Keratinocyte (primary cell): ENCODE measurements at regions not wholly inside any gene's neighbourhood (a gene's known extent, or its start where the extent isn't known, plus 50 kb on each side); places are given as distances from the start of the nearest gene placed in this dataset.

Experiments
- DNase-seq: peaks from one replicate; pipeline ENCODE4 v3.0.0-alpha.2; 2011; ENCODE audit warnings: low read depth, missing footprints, low spot score
- FAIRE-seq: peaks from 2 replicates; lab custom pipeline; 2011; peaks lifted over from hg19 to GRCh38; lab: Jason Lieb, UNC
- H2AFZ ChIP-seq: 2 replicates; pipeline ENCODE4 v1.6.0; 2012; ENCODE audit warnings: low read length, control low read depth, inconsistent platforms; ENCODE audit not compliant: control insufficient read depth
- H3K27ac ChIP-seq: 2 replicates; pipeline ENCODE4 v1.5.1; 2011; ENCODE audit warnings: low read length; ENCODE audit not compliant: control insufficient read depth, insufficient read depth
- H3K27me3 ChIP-seq: 3 replicates; pipeline ENCODE4 v1.6.0; 2011; ENCODE audit warnings: low read length; ENCODE audit not compliant: control insufficient read depth, insufficient read depth; ENCODE audit errors: extremely low read depth
- H3K36me3 ChIP-seq, 2 experiments: 2 replicates in 1 of 2; 3 replicates in 1 of 2; pipeline ENCODE4 v1.5.1; 2011; ENCODE audit warnings: low read length in 2 of 2, mild to moderate bottlenecking in 1 of 2; ENCODE audit not compliant: control insufficient read depth in 2 of 2, insufficient read depth in 2 of 2; ENCODE audit errors: extremely low read depth in 1 of 2
- H3K4me1 ChIP-seq: 3 replicates; pipeline ENCODE4 v1.5.1; 2011; ENCODE audit warnings: low read length; ENCODE audit not compliant: control insufficient read depth, insufficient read depth; ENCODE audit errors: extremely low read depth
- H3K4me2 ChIP-seq: 3 replicates; pipeline ENCODE4 v1.6.0; 2011; ENCODE audit warnings: low read depth, low read length; ENCODE audit not compliant: control insufficient read depth, insufficient read depth; ENCODE audit errors: extremely low read depth
- H3K4me3 ChIP-seq, 3 experiments: fragments of 200-600 bp in 1 of 3; sonication (generic) in 1 of 3; 2 replicates in 2 of 3; 3 replicates in 1 of 3; pipeline ENCODE4 v1.5.1; 2011 to 2016; ENCODE audit warnings: low read length in 3 of 3, mild to moderate bottlenecking in 3 of 3, control low read depth in 2 of 3, inconsistent platforms in 1 of 3, low read depth in 1 of 3, mixed read lengths in 1 of 3, mixed run types in 1 of 3, moderate library complexity in 1 of 3; ENCODE audit not compliant: control insufficient read depth in 2 of 3, insufficient read depth in 2 of 3; ENCODE audit errors: extremely low read depth in 1 of 3
- H3K79me2 ChIP-seq: 2 replicates; pipeline ENCODE4 v1.6.0; 2012; ENCODE audit warnings: low read length; ENCODE audit not compliant: control insufficient read depth, insufficient read depth
- H3K9ac ChIP-seq: 3 replicates; pipeline ENCODE4 v1.6.0; 2011; ENCODE audit warnings: low read length; ENCODE audit not compliant: control insufficient read depth, insufficient read depth; ENCODE audit errors: extremely low read depth
- H3K9me1 ChIP-seq: 3 replicates; pipeline ENCODE4 v1.6.0; 2011; ENCODE audit warnings: low read length; ENCODE audit not compliant: control insufficient read depth, insufficient read depth; ENCODE audit errors: extremely low read depth
- H3K9me3 ChIP-seq: 2 replicates; pipeline ENCODE4 v1.5.1; 2012; ENCODE audit warnings: low read depth, low read length; ENCODE audit not compliant: control insufficient read depth
- H4K20me1 ChIP-seq: 3 replicates; pipeline ENCODE4 v1.6.0; 2011; ENCODE audit warnings: low read length; ENCODE audit not compliant: control insufficient read depth, insufficient read depth; ENCODE audit errors: extremely low read depth
- CTCF ChIP-seq, 3 experiments: IDR thresholded peaks in 1 of 3; conservative IDR thresholded peaks in 1 of 3; optimal IDR thresholded peaks in 1 of 3; 2 replicates in 2 of 3; 3 replicates in 1 of 3; pipeline versions ENCODE3 to v1.5.1; 2011; ENCODE audit warnings: low read length in 3 of 3, mild to moderate bottlenecking in 3 of 3, moderate library complexity in 2 of 3, control low read depth in 1 of 3, inconsistent platforms in 1 of 3; ENCODE audit not compliant: insufficient read depth in 2 of 3; ENCODE audit errors: extremely low read depth in 1 of 3
- EZH2 ChIP-seq: IDR thresholded peaks from one replicate; pipeline ENCODE4 v1.6.1; 2012; ENCODE audit warnings: inconsistent platforms, mild to moderate bottlenecking, low read length, moderate library complexity
- dilution Hi-C: fragments of 300-500 bp; cut with MboI; formaldehyde crosslinking; loops from one replicate; pipeline ENCODE4 v1.7.0; 2020; ENCODE audit warnings: low sequenced_read_pairs; ENCODE audit not compliant: extremely low pct_ligation_motif_present

- dilution Hi-C loops = no loop called here
- H3K9me1 ChIP-seq = no peaks in the 10 kb centered on the region
Measured at GRCh38 chr1:239209591-239209990, 176.8 kb upstream of the CHRM3 start.

GRCh38 chr1:239204401-239204800 lies 182.0 kb upstream of the CHRM3 start:
- DNase-seq (no peak), FAIRE-seq (no peak)
- H3K36me3 ChIP-seq = no peaks in the 10 kb centered on the region
- H4K20me1 ChIP-seq = no peaks in the 10 kb centered on the region
- no peak overlapping the region for H3K27ac ChIP-seq
- H3K9me3 ChIP-seq = peaks cover 2% of the 10 kb centered on the region
- no peaks in the 10 kb centered on the region for H3K27me3 ChIP-seq
- H2AFZ ChIP-seq = no peak overlapping the region
- H3K4me1 ChIP-seq = no peaks in the 10 kb centered on the region
- H3K4me3 ChIP-seq = no peak overlapping the region
- H3K9me1 ChIP-seq = no peaks in the 10 kb centered on the region
- H3K9ac ChIP-seq = no peak overlapping the region
- dilution Hi-C loops = no loop called here
- no peak overlapping the region for H3K4me2 ChIP-seq
- TF ChIP-seq CTCF (optimal IDR thresholded peaks at IDR 0.05 in 1 of 3, IDR thresholded peaks at IDR 0.05 in 1 of 3, conservative IDR thresholded peaks at IDR 0.05 in 1 of 3; ENCODE audit: extremely low read depth in 1 of 3, insufficient read depth in 2 of 3, low read length in 3 of 3) (no peak), EZH2 (no peak)
- H3K79me2 ChIP-seq = no peaks in the 10 kb centered on the region

More at GRCh38 chr1:239209591-239209990, 176.8 kb upstream of the CHRM3 start:
- Histone ChIP-seq H3K36me3 (no peaks in the 10 kb centered on the region), H3K9ac (no peak overlapping the region), H2AFZ (no peak overlapping the region), H4K20me1 (no peaks in the 10 kb centered on the region), H3K79me2 (no peaks in the 10 kb centered on the region), H3K4me2 (no peak overlapping the region), H3K4me1 (no peaks in the 10 kb centered on the region), H3K27me3 (no peaks in the 10 kb centered on the region), H3K4me3 (no peak overlapping the region), H3K9me3 (no peaks in the 10 kb centered on the region), H3K27ac (no peak overlapping the region)
- no peak for FAIRE-seq
- TF ChIP-seq EZH2 (no peak), CTCF (optimal IDR thresholded peaks at IDR 0.05 in 1 of 3, IDR thresholded peaks at IDR 0.05 in 1 of 3, conservative IDR thresholded peaks at IDR 0.05 in 1 of 3; ENCODE audit: extremely low read depth in 1 of 3, insufficient read depth in 2 of 3, low read length in 3 of 3) (no peak)
- DNase-seq = no peak
